ENCODE measurements at regions not wholly inside any gene's neighbourhood (a gene's known extent, or its start where the extent isn't known, plus 50 kb on each side); places are given as distances from the start of the nearest gene placed in this dataset.
"Not testable (repeated sequence)": the region's sequence is repeated elsewhere in the genome, so short reads cannot be mapped to it uniquely, and the experiment has no call there.

DNA sequence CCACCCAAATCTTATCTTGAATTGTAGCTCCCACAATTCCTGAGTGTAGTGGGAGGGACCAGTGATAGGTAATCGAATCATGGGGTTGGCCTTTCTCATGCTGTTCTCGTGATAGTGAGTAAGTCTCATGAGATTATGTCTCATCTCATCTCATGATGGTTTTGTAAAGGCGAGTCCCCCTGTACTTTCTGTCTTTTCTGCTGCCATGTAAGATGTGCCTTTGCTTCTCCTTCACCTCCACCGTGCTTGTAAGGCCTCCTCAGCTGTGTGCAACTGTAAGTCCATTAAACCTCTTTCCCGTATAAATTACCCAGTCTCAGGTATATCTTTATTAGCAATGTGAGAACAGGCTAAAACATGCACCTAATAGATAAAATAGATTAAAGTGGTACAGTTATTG is 756.4 kb upstream of the SLITRK5 start:
- no peak for DNase-seq (ENCODE audit: low read depth)
- H3K4me3 ChIP-seq (ENCODE audit: low read depth, low read length): no peak overlapping the region
- TF ChIP-seq CTCF (IDR thresholded peaks at IDR 0.05; ENCODE audit: insufficient read depth, low read length): no peak

DNA sequence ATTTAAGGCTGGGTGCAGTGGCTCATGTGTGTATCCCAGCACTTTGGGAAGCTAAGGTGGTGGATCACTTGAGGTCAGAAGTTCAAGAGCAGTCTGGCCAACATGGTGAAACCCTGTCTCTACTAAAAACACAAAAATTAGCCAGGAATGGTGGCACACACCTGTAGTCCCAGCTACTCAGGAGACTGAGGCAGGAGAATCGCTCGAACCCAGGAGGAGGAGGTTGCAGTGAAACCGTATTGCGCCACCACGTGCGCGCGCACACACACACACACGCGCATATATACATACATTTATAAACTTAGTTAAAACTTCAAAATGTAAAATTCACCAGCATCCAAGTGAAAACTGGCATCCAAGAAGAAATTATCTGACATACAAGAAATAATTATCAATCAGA is 753.7 kb upstream of the SLITRK5 start:
- not testable (repeated sequence) for DNase-seq (ENCODE audit: low read depth); H3K4me3 ChIP-seq (ENCODE audit: low read depth, low read length)

DNA sequence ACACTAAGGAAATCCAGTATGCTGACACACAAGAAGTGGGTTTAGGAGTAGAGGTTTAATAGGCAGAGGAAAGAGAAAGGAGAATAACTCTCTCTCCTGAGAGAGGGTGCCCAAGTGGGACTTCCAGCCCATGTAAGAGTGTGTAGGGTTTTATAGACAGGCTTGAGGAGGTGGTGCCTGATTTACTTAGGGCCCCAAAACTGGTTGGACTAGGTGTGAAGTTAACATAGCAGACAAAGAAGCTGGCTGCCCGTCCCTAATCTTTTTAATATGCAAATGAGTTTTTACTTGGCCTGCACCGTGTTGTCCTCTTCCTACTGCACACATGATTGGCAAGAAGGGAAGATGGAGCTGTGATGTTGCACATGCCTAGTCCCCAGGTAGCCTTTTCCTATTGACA is 752.5 kb upstream of the SLITRK5 start:
- no peak for TF ChIP-seq CTCF (IDR thresholded peaks at IDR 0.05; ENCODE audit: insufficient read depth, low read length)
- no peak for DNase-seq (ENCODE audit: low read depth)
- H3K4me3 ChIP-seq (ENCODE audit: low read depth, low read length): no peak overlapping the region

DNA sequence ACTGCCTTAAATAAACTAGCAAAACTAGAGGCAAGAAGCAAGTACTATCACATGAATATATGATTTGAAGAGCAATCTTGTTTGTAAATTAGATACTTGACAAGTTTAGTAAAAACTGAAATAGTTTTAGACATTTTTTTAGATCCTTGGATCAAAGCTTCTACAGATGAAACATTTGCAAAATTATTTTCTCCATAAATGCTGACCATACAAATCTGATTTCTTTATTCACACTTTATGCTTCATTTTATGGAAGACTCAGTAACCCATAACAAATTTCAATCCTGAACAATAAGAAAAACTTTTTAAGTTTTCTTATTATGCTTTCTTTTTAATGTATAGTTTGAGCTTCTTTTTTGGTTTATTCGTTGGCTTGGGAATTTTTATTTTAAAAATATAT is 750.2 kb upstream of the SLITRK5 start:
- no peak overlapping the region for H3K4me3 ChIP-seq (ENCODE audit: low read depth, low read length)
- TF ChIP-seq CTCF (IDR thresholded peaks at IDR 0.05; ENCODE audit: insufficient read depth, low read length): no peak
- DNase-seq (ENCODE audit: low read depth): no peak

- no peak for DNase-seq (ENCODE audit: low read depth)
- TF ChIP-seq CTCF (IDR thresholded peaks at IDR 0.05; ENCODE audit: insufficient read depth, low read length): no peak
- H3K4me3 ChIP-seq (ENCODE audit: low read depth, low read length): no peak overlapping the region
Measured at GRCh38 chr13:86922936-86923335, 748.2 kb upstream of the SLITRK5 start.

GRCh38 chr13:86926916-86927315 is 744.3 kb upstream of the SLITRK5 start:
- not testable (repeated sequence) for H3K4me3 ChIP-seq (ENCODE audit: low read depth, low read length); DNase-seq (ENCODE audit: low read depth)

- TF ChIP-seq CTCF (IDR thresholded peaks at IDR 0.05; ENCODE audit: insufficient read depth, low read length): no peak
- DNase-seq (ENCODE audit: low read depth): no peak
- no peak overlapping the region for H3K4me3 ChIP-seq (ENCODE audit: low read depth, low read length)
Measured at GRCh38 chr13:86932776-86933334, 738.3 kb upstream of the SLITRK5 start.

GRCh38 chr13:86933676-86934075 is 737.5 kb upstream of the SLITRK5 start:
- DNase-seq (ENCODE audit: low read depth): no peak
- no peak for TF ChIP-seq CTCF (IDR thresholded peaks at IDR 0.05; ENCODE audit: insufficient read depth, low read length)
- no peak overlapping the region for H3K4me3 ChIP-seq (ENCODE audit: low read depth, low read length)
